Breast epithelium (tissue), 3 donors: ENCODE measurements at regions not wholly inside any gene's neighbourhood (a gene's known extent, or its start where the extent isn't known, plus 50 kb on each side); places are given as distances from the start of the nearest gene placed in this dataset.

ENCODE experiments used
- POLR2A ChIP-seq: fragments of 450-650 bp; IDR thresholded peaks from one replicate; pipeline ENCODE4 v1.6.1; 2016; ENCODE audit warnings: antibody characterized with exemption, mild to moderate bottlenecking, moderate library complexity
- POLR2AphosphoS5 ChIP-seq, 3 donors: sonication (generic); formaldehyde crosslinking; IDR thresholded peaks; one replicate each; pipeline ENCODE4 v1.6.1; 2017; ENCODE audit warnings: antibody characterized with exemption in 3 of 3
- TF ChIP-seq, protein P1 (sequence below), 3 donors: fragments of 450-650 bp; IDR thresholded peaks; one replicate each; pipeline ENCODE4 v1.5.1; 2016 to 2017; ENCODE audit warnings: antibody characterized with exemption in 3 of 3, mild to moderate bottlenecking in 3 of 3, moderate library complexity in 3 of 3

DNA sequence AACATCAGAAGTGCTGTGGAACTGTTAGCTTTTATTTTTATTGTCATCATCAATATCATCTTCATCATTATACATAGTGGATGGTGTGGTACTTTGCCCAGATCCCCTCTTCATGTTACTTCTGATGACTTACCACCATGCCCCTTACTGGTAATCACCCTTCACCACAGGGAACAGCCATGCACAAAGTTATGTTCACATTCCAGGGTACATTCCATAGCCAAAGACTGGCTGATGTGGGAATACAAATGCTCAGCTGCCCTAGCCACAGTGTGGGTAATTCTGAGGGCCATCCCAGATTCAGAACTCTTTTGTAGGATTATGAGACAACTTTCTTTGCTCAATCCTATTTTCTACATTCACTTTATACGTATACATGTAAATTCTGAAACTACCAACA, 691.3 kb upstream of the CXADR start:
- TF ChIP-seq POLR2A (no peak), POLR2AphosphoS5 (IDR thresholded peaks at IDR 0.05) (no peak)
- TF ChIP-seq, protein P1, sequence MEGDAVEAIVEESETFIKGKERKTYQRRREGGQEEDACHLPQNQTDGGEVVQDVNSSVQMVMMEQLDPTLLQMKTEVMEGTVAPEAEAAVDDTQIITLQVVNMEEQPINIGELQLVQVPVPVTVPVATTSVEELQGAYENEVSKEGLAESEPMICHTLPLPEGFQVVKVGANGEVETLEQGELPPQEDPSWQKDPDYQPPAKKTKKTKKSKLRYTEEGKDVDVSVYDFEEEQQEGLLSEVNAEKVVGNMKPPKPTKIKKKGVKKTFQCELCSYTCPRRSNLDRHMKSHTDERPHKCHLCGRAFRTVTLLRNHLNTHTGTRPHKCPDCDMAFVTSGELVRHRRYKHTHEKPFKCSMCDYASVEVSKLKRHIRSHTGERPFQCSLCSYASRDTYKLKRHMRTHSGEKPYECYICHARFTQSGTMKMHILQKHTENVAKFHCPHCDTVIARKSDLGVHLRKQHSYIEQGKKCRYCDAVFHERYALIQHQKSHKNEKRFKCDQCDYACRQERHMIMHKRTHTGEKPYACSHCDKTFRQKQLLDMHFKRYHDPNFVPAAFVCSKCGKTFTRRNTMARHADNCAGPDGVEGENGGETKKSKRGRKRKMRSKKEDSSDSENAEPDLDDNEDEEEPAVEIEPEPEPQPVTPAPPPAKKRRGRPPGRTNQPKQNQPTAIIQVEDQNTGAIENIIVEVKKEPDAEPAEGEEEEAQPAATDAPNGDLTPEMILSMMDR (IDR thresholded peaks at IDR 0.05): no peak
